HL-60 (cell line): ENCODE measurements at regions not wholly inside any gene's neighbourhood (a gene's known extent, or its start where the extent isn't known, plus 50 kb on each side); places are given as distances from the start of the nearest gene placed in this dataset.

Experiments
- DNase-seq, 2 experiments: peaks; one replicate each; pipeline ENCODE4 v3.0.0-alpha.2; 2010 to 2020; ENCODE audit warnings: low read depth in 1 of 2, low spot score in 1 of 2
- H3K27ac ChIP-seq: fragments of 250-450 bp; sonication (Bioruptor Pico); replicated peaks from 2 replicates; pipeline ENCODE4 v1.5.1; 2020; ENCODE audit warnings: mild to moderate bottlenecking, moderate library complexity
- H3K27me3 ChIP-seq: fragments of 250-450 bp; sonication (Bioruptor Pico); 2 replicates; pipeline ENCODE4 v1.5.1; 2021; ENCODE audit warnings: mild to moderate bottlenecking, moderate library complexity; ENCODE audit not compliant: insufficient read depth, poor library complexity, severe bottlenecking
- H3K4me3 ChIP-seq: replicated peaks from 2 replicates; pipeline ENCODE4 v1.5.1; 2011; ENCODE audit warnings: mild to moderate bottlenecking, control low read depth, low read length; ENCODE audit not compliant: insufficient read depth
- CTCF ChIP-seq: IDR thresholded peaks from one replicate; pipeline ENCODE4 v1.5.1; 2011; ENCODE audit warnings: low read length, control low read depth, inconsistent platforms; ENCODE audit not compliant: insufficient read depth
- GABPA ChIP-seq: IDR thresholded peaks from 2 replicates; pipeline ENCODE4 v1.6.1; 2012; ENCODE audit warnings: low read depth
- POLR2AphosphoS5 ChIP-seq: IDR thresholded peaks from 2 replicates; pipeline ENCODE4 v1.6.1; 2012; ENCODE audit warnings: low read depth
- REST ChIP-seq: IDR thresholded peaks from 2 replicates; pipeline ENCODE4 v1.6.1; 2012; ENCODE audit warnings: low read depth; ENCODE audit not compliant: insufficient replicate concordance
- SPI1 ChIP-seq: IDR thresholded peaks from 2 replicates; pipeline ENCODE4 v1.6.1; 2012; ENCODE audit warnings: low read depth, mild to moderate bottlenecking, borderline replicate concordance

GRCh38 chr9:3040761-3041160 is 196.9 kb upstream of the PUM3 start:
- no peaks in the 10 kb centered on the region for H3K27me3 ChIP-seq
- H3K27ac ChIP-seq: no peak overlapping the region
- TF ChIP-seq SPI1 (no peak), CTCF (no peak)
- no peak overlapping the region for H3K4me3 ChIP-seq
- DNase-seq: no peak

- Histone ChIP-seq H3K4me3 (no peak overlapping the region), H3K27ac (no peak overlapping the region), H3K27me3 (no peaks in the 10 kb centered on the region)
- TF ChIP-seq REST (no peak), POLR2AphosphoS5 (no peak), SPI1 (no peak), CTCF (no peak), GABPA (no peak)
- DNase-seq: no peak
Observed at GRCh38 chr9:3036333-3036700, 192.4 kb upstream of the PUM3 start.

GRCh38 chr9:3035579-3036332 is 191.9 kb upstream of the PUM3 start:
- TF ChIP-seq GABPA (no peak), SPI1 (no peak), POLR2AphosphoS5 (no peak), CTCF (no peak), REST (no peak)
- Histone ChIP-seq H3K27ac (no peak overlapping the region), H3K4me3 (no peak overlapping the region), H3K27me3 (no peaks in the 10 kb centered on the region)
- no peak for DNase-seq

- no peak for TF ChIP-seq POLR2AphosphoS5
- no peak for TF ChIP-seq REST
- no peak for TF ChIP-seq SPI1
- TF ChIP-seq CTCF: no peak
- no peak for TF ChIP-seq GABPA
- no peak overlapping the region for H3K27ac ChIP-seq
- H3K4me3 ChIP-seq: no peak overlapping the region
- no peaks in the 10 kb centered on the region for H3K27me3 ChIP-seq
- no peak for DNase-seq
Observed at GRCh38 chr9:3032898-3033297, 189.0 kb upstream of the PUM3 start.
